MG63 (cell line): ENCODE measurements at regions not wholly inside any gene's neighbourhood (a gene's known extent, or its start where the extent isn't known, plus 50 kb on each side); places are given as distances from the start of the nearest gene placed in this dataset.
"Not testable (repeated sequence)": the region's sequence is repeated elsewhere in the genome, so short reads cannot be mapped to it uniquely, and the experiment has no call there.

ENCODE experiments used
- DNase-seq: peaks from one replicate; pipeline ENCODE4 v3.0.0-alpha.2; 2020
- H3K27me3 ChIP-seq: fragments of 250-450 bp; sonication (Bioruptor Pico); 2 replicates; pipeline ENCODE4 v1.5.1; 2020; ENCODE audit warnings: mild to moderate bottlenecking, moderate library complexity
- H3K36me3 ChIP-seq: fragments of 250-450 bp; sonication (Bioruptor Pico); 2 replicates; pipeline ENCODE4 v1.5.1; 2020; ENCODE audit warnings: mild to moderate bottlenecking, moderate library complexity
- H3K4me3 ChIP-seq: fragments of 250-450 bp; sonication (Bioruptor Pico); 2 replicates; pipeline ENCODE4 v1.5.1; 2020; ENCODE audit warnings: mild to moderate bottlenecking, moderate library complexity
- H3K9me3 ChIP-seq: fragments of 250-450 bp; sonication (Bioruptor Pico); 2 replicates; pipeline ENCODE4 v1.5.1; 2020; ENCODE audit warnings: mild to moderate bottlenecking, moderate library complexity

GRCh38 chr17:33936764-33937163 is 318.3 kb upstream of the CCL2 start:
- Histone ChIP-seq H3K27me3 (0 out of 2 replicates have a peak, but pooled peaks cover 2% of the 10 kb centered on the region), H3K4me3 (no peak overlapping the region), H3K9me3 (no peaks in the 10 kb centered on the region), H3K36me3 (no peaks in the 10 kb centered on the region)
- DNase-seq = no peak

GRCh38 chr17:33939959-33940358 is 315.1 kb upstream of the CCL2 start:
- Histone ChIP-seq H3K27me3 (0 out of 2 replicates have a peak, but pooled peaks cover under 1% of the 10 kb centered on the region), H3K9me3 (no peaks in the 10 kb centered on the region), H3K4me3 (no peak overlapping the region), H3K36me3 (no peaks in the 10 kb centered on the region)
- no peak for DNase-seq

GRCh38 chr17:33940769-33941370 is 314.2 kb upstream of the CCL2 start:
- no peak overlapping the region for H3K4me3 ChIP-seq
- H3K9me3 ChIP-seq = no peaks in the 10 kb centered on the region
- H3K36me3 ChIP-seq = no peaks in the 10 kb centered on the region
- no peak for DNase-seq
- H3K27me3 ChIP-seq = no peaks in the 10 kb centered on the region

GRCh38 chr17:33941744-33942143 is 313.3 kb upstream of the CCL2 start:
- H3K36me3 ChIP-seq = no peaks in the 10 kb centered on the region
- H3K4me3 ChIP-seq = no peak overlapping the region
- DNase-seq = no peak
- no peaks in the 10 kb centered on the region for H3K9me3 ChIP-seq
- H3K27me3 ChIP-seq = no peaks in the 10 kb centered on the region

GRCh38 chr17:33942414-33942813 is 312.7 kb upstream of the CCL2 start:
- no peaks in the 10 kb centered on the region for H3K36me3 ChIP-seq
- no peak overlapping the region for H3K4me3 ChIP-seq
- H3K9me3 ChIP-seq = no peaks in the 10 kb centered on the region
- no peak for DNase-seq
- H3K27me3 ChIP-seq = no peaks in the 10 kb centered on the region

GRCh38 chr17:33944412-33944811 is 310.7 kb upstream of the CCL2 start:
- H3K27me3 ChIP-seq = no peaks in the 10 kb centered on the region
- no peaks in the 10 kb centered on the region for H3K36me3 ChIP-seq
- no peaks in the 10 kb centered on the region for H3K9me3 ChIP-seq
- no peak overlapping the region for H3K4me3 ChIP-seq
- no peak for DNase-seq

GRCh38 chr17:33944826-33945225 is 310.3 kb upstream of the CCL2 start:
- no peak for DNase-seq
- Histone ChIP-seq H3K4me3 (no peak overlapping the region), H3K9me3 (no peaks in the 10 kb centered on the region), H3K36me3 (no peaks in the 10 kb centered on the region), H3K27me3 (no peaks in the 10 kb centered on the region)

GRCh38 chr17:33945646-33946546 is 309.2 kb upstream of the CCL2 start:
- DNase-seq = no peak
- Histone ChIP-seq H3K36me3 (no peaks in the 10 kb centered on the region), H3K4me3 (no peak overlapping the region), H3K27me3 (no peaks in the 10 kb centered on the region), H3K9me3 (no peaks in the 10 kb centered on the region)

- no peak for DNase-seq
- Histone ChIP-seq H3K4me3 (no peak overlapping the region), H3K27me3 (no peaks in the 10 kb centered on the region), H3K9me3 (no peaks in the 10 kb centered on the region), H3K36me3 (no peaks in the 10 kb centered on the region)
Measured at GRCh38 chr17:33947762-33948161, 307.3 kb upstream of the CCL2 start.

- Histone ChIP-seq H3K9me3 (no peaks in the 10 kb centered on the region), H3K27me3 (no peaks in the 10 kb centered on the region), H3K36me3 (no peaks in the 10 kb centered on the region), H3K4me3 (no peak overlapping the region)
- no peak for DNase-seq
Measured at GRCh38 chr17:33948309-33948708, 306.8 kb upstream of the CCL2 start.

GRCh38 chr17:33949100-33949499 is 306.0 kb upstream of the CCL2 start:
- no peak overlapping the region for H3K4me3 ChIP-seq
- no peak for DNase-seq
- H3K9me3 ChIP-seq = no peaks in the 10 kb centered on the region
- no peaks in the 10 kb centered on the region for H3K36me3 ChIP-seq
- H3K27me3 ChIP-seq = no peaks in the 10 kb centered on the region

- Histone ChIP-seq H3K27me3 (no peaks in the 10 kb centered on the region), H3K36me3 (no peaks in the 10 kb centered on the region), H3K9me3 (no peaks in the 10 kb centered on the region), H3K4me3 (no peak overlapping the region)
- DNase-seq = no peak
Measured at GRCh38 chr17:33950061-33950460, 305.0 kb upstream of the CCL2 start.

GRCh38 chr17:33952425-33952824 is 302.7 kb upstream of the CCL2 start:
- Histone ChIP-seq H3K4me3 (no peak overlapping the region), H3K36me3 (no peaks in the 10 kb centered on the region), H3K9me3 (no peaks in the 10 kb centered on the region), H3K27me3 (no peaks in the 10 kb centered on the region)
- DNase-seq = no peak

GRCh38 chr17:33954597-33954996 is 300.5 kb upstream of the CCL2 start:
- no peak for DNase-seq
- Histone ChIP-seq H3K9me3 (no peaks in the 10 kb centered on the region), H3K27me3 (no peaks in the 10 kb centered on the region), H3K4me3 (no peak overlapping the region), H3K36me3 (no peaks in the 10 kb centered on the region)

- no peaks in the 10 kb centered on the region for H3K27me3 ChIP-seq
- no peak for DNase-seq
- no peaks in the 10 kb centered on the region for H3K36me3 ChIP-seq
- H3K4me3 ChIP-seq = no peak overlapping the region
- no peaks in the 10 kb centered on the region for H3K9me3 ChIP-seq
Measured at GRCh38 chr17:33955461-33955860, 299.6 kb upstream of the CCL2 start.

GRCh38 chr17:33959098-33959497 is 296.0 kb upstream of the CCL2 start:
- H3K4me3 ChIP-seq, H3K27me3 ChIP-seq, H3K9me3 ChIP-seq, H3K36me3 ChIP-seq, DNase-seq: not testable (repeated sequence)

- H3K27me3 ChIP-seq = no peaks in the 10 kb centered on the region
- no peaks in the 10 kb centered on the region for H3K9me3 ChIP-seq
- DNase-seq = no peak
- H3K36me3 ChIP-seq = no peaks in the 10 kb centered on the region
- H3K4me3 ChIP-seq = no peak overlapping the region
Measured at GRCh38 chr17:33962857-33963655, 292.0 kb upstream of the CCL2 start.
